GM21526 (cell line): ENCODE measurements at regions not wholly inside any gene's neighbourhood (a gene's known extent, or its start where the extent isn't known, plus 50 kb on each side); places are given as distances from the start of the nearest gene placed in this dataset.
"Not testable (repeated sequence)": the region's sequence is repeated elsewhere in the genome, so short reads cannot be mapped to it uniquely, and the experiment has no call there.

Source experiments
- ATAC-seq: cut with Tn5 transposase; IDR thresholded peaks from one replicate; pipeline ENCODE4 v1.9.1; 2021; ENCODE audit warnings: moderate library complexity; ENCODE audit not compliant: unreplicated experiment, low FRiP score

- no peak for ATAC-seq
Measured at GRCh38 chr21:41613533-41613909, 105.6 kb upstream of the TMPRSS2 start.

DNA sequence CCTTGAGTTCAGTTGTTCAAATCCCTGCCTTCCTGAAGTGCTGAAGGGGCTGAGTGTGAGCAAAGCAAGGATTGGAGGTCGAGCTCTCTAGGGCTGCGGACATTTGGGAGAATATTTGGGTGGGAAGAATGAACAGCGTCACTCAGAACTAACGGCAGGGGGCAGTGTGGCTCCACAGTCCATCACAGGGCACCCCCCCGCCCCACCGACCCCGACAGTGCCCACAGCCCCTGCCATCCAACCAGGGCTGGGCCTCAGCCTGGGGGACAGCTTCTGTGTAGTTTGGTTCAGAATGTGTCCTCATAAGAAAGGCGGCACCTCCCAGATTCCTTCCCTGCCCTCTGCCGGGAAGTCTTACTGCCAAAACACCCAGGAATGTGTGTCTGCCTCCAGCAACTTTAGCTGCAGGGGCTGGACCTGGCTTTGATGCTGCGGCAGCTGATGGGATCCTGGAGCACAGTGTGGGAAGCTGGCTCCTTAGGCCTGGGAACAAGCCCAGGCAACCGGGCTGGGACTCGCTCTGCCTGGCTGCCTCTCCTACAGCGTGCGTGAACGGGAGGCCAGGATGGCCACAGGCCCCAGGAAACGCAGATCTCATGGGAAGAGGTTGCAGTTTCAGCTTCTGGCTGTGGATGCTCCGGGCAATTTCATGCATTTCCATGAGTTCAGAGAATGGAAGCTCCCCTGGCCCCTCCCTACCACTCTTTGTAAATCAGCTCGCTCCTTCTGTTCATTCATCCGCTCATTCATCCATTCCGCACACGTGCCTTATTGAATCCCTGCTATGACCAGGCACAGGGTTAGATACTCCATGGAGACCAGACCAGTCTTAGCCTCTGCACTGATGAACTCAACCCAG lies 104.9 kb upstream of the TMPRSS2 start:
- no peak for ATAC-seq

DNA sequence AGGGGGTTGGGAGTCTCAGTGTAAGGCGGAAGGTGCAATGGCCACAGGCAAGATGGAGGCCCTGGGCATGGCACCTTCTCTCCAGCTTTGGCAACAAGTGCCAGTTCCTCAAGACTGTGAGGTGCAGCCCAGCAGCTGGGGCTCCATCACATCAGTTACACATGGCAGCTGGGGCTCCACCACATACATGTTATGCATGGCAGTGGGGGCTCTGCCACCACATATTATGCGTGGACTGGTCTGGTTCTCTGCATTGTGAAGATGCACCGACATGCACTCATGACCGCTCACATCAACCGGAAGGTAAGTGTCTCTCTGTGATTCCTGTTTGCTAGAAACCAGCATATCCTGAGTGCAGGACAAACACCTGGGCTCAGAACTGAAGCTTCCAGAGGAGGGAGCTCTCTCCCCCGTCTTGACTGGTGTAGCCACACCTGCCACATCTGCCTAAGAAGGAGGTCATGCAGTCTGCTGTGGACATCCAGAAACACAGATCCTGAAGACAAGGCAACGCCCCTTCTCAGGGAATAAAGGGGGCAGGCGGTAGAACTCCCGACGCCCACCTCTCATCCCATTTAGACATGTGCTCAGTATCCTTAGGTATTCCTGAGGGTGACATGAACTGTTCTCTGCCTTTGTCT lies 104.1 kb upstream of the TMPRSS2 start:
- ATAC-seq, result no peak

DNA sequence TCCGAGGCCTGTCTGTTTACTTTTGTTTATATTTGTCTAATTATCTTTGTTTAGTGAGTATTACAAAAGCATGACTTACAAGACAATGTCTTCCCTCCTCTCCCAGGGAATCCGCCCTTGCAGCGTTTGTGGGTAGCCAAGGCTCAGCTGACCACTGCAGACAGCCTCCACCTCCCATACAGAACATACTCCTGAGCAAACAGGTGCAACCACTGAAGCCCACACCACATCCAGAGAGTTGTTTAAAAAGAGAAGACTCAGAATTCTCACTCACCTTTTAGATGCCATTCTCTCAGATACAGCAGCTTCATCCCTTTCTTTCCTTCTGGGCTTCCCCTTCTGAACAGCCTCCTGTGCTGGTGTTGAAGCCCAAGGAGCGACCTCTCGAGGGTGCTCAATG lies 103.5 kb upstream of the TMPRSS2 start:
- no peak for ATAC-seq

DNA sequence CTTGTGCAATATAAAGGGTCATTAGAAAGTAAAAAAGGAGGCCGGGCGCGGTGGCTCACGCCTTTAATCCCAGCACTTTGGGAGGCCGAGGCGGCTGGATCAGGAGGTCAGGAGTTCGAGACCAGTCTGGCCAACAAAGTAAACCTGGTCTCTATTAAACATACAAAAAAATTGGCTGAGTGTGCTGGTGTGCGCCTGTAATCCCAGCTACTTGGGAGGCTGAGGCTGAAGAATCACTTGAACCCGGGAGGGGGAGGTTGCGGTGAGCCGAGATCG lies 102.8 kb upstream of the TMPRSS2 start:
- ATAC-seq, result not testable (repeated sequence)

GRCh38 chr21:41610042-41610839 lies 102.3 kb upstream of the TMPRSS2 start:
- no peak for ATAC-seq

GRCh38 chr21:41606706-41607105 lies 98.7 kb upstream of the TMPRSS2 start:
- ATAC-seq, result no peak

DNA sequence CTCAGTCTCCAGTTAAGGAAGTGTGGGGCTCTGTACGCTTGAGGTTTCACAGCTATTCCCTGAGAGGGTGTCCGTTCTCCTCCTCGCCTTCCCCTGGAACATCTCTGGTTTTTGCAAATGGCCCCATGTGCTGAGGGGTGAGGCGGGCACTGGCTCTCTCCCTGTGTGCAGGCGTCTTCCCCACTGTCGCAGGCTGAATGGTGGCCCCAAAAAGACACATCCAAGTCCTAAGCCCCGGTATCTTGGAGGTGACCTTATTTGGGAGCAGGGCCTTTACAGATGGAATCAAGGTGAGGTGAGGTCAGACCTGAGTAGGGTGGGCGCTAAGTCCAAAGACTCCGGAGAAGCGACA lies 98.0 kb upstream of the TMPRSS2 start:
- no peak for ATAC-seq

DNA sequence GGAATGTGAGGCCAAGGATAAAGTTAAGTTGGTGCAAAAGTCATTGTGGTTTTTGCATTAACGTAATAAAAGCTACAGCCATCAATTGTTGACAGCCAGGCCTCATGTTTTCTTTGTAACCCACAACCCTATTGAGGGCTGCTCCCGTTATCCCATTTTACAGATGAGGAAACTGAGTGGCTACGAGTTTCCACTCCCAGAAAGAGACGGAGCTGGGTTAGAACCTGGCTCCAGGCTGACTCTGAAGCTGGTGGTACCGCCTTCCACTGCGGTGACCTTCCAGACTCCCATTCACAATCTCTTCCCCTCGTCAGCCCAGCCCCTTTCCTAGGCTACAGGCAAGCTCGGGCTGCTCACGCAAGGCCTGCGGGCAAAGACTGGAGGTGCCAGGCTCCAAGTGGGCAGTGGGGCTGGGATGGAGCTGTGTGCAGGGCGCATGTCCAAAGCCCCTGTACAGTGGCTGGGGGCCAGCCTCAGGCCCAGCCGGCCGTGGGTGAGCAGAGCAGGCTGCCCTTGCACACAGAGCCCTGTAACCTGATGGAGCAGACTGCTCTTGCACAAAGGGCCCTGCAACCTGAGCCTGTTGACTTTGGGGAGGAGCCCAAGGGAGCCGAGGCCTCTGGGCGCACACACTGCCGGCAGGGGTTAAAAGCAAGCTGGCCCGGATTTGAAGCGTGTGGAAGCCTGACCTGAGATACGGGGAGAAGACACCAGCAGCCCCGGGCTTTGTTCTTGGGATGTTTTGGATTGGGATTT lies 97.4 kb upstream of the TMPRSS2 start:
- no peak for ATAC-seq

DNA sequence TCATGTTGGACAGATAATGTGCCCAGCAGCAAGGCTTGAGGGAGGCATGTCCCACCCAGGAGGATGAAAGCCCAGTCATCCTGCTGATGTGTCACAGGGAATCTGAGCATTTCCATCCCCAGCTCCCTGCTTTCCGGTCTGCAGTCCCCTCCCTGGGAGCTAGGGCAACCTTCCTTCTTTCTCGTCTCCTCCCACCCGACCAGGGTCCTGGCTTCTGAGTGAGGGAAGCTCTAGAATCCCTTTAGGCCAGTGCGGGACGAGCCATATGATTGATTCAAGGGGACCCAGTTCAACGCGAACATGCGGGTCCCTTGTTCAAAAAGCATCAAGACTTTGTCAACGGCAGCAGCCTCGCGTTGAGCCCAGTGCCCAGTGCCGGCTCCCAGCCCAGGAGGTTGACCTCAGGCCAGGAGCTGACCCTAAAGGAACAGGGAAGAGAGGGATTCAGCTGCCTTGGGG lies 96.7 kb upstream of the TMPRSS2 start:
- ATAC-seq, result no peak

DNA sequence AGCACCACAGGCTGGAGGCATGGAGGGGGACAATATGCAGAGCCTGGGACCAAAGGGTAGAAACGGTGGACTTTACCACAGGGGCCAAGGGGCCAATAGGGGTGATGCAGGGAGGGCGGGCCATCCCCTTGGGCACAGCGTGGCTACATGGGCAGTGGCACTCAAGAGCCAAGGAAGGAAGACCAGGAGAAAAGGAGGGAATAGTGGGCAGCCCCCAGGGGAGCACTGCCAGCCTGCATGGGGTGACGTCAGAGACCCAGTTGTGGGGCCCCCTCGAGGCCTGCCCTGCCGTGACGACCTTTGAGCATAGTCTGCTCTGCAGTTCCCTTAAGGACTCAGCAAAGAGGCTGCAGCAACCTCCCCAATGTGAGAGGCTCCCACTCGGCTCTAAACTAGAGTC lies 95.5 kb upstream of the TMPRSS2 start:
- no peak for ATAC-seq

DNA sequence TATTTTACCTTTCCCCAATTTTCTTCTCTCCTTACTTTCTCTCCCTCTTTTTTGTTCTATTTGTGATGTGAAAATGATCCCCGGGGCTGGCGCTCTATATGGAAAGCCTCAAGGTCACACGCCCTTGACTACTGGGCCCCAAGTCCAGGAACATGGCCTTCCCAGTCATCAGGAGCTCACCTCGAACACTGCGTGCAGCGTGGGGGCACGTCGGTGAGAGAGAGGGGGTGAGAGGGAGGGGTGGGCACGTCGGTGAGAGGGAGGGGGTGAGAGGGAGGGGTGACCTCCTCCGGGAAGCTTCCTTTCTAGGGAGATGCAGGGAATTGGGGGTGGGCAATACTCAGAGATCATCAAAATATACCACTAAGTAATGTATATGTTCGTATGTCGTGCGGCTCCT lies 94.6 kb upstream of the TMPRSS2 start:
- ATAC-seq, result no peak

- ATAC-seq, result no peak
Measured at GRCh38 chr21:41601573-41602368, 93.8 kb upstream of the TMPRSS2 start.

- ATAC-seq, result no peak
Measured at GRCh38 chr21:41600961-41601572, 93.1 kb upstream of the TMPRSS2 start.

GRCh38 chr21:41600556-41600955 lies 92.6 kb upstream of the TMPRSS2 start:
- no peak for ATAC-seq

DNA sequence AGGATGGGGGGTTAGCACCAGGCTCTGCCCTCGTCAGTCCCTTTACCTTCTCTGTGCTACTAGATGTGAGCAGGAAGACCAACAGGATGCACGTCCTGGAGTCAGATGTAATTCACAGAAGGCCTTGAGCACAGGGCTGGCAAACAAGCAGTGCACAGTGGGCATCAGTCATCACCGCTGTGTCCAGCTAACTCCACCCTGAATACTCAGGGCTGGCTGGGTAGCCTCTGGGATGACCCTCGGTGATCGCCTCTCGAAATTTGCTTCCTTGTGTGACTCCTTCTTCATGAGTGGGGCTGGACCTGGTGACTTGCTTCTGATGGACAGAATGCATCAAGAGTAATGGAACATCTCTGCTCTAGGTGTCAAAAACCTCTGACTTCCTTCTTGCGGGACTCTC lies 92.2 kb upstream of the TMPRSS2 start:
- no peak for ATAC-seq

- no peak for ATAC-seq
Measured at GRCh38 chr21:41598561-41599431, 90.8 kb upstream of the TMPRSS2 start.

GRCh38 chr21:41597811-41598231 lies 89.9 kb upstream of the TMPRSS2 start:
- ATAC-seq, result no peak

GRCh38 chr21:41597227-41597626 lies 89.3 kb upstream of the TMPRSS2 start:
- ATAC-seq, result no peak
